Endothelial cell of umbilical vein (primary cell): ENCODE measurements at regions not wholly inside any gene's neighbourhood (a gene's known extent, or its start where the extent isn't known, plus 50 kb on each side); places are given as distances from the start of the nearest gene placed in this dataset.

Source experiments
- BruUV-seq: library from RNA; stranded (reverse); fragments of 400-500 nt; replicated peaks from 2 replicates; lab custom pipeline; 2021; lab: Mats Ljungman, UMichigan
- CTCF ChIA-PET: fragments of 300-600, 350-600 bp; sonication (Branson Sonifier 250); formaldehyde crosslinking; loops from one replicate; lab custom pipeline; 2021; ENCODE audit warnings: antibody characterized with exemption, inconsistent platforms; lab: Charles Lee
- POLR2A ChIA-PET: fragments of 300-600, 350-600 bp; sonication (Branson Sonifier 250); formaldehyde crosslinking; loops from one replicate; lab custom pipeline; 2021; ENCODE audit warnings: antibody characterized with exemption, inconsistent platforms; lab: Charles Lee
- DNase-seq: peaks from one replicate; pipeline ENCODE4 v3.0.0-alpha.2; 2011; ENCODE audit warnings: low read depth, low spot score
- FAIRE-seq: peaks from 2 replicates; lab custom pipeline; 2011; peaks lifted over from hg19 to GRCh38; lab: Jason Lieb, UNC
- H2AFZ ChIP-seq: 2 replicates; pipeline ENCODE4 v1.6.0; 2012; ENCODE audit warnings: low read depth, low read length, control low read depth, inconsistent platforms
- H3K27ac ChIP-seq: 2 replicates; pipeline ENCODE4 v1.5.1; 2011; ENCODE audit warnings: low read depth, mild to moderate bottlenecking, control low read depth, low read length, moderate library complexity; ENCODE audit not compliant: insufficient read depth
- H3K27me3 ChIP-seq, 2 experiments: 2 replicates each; pipeline versions ENCODE4 v1.6.0 to v1.6.1; 2011; ENCODE audit warnings: low read length in 2 of 2, mixed read lengths in 1 of 2; ENCODE audit not compliant: control insufficient read depth in 2 of 2, insufficient read depth in 2 of 2
- H3K36me3 ChIP-seq, 2 experiments: 2 replicates in 1 of 2; 3 replicates in 1 of 2; pipeline ENCODE4 v1.5.1; 2011; ENCODE audit warnings: low read length in 2 of 2, mild to moderate bottlenecking in 1 of 2, moderate library complexity in 1 of 2; ENCODE audit not compliant: control insufficient read depth in 2 of 2, insufficient read depth in 2 of 2; ENCODE audit errors: extremely low read depth in 1 of 2
- H3K4me1 ChIP-seq: 3 replicates; pipeline ENCODE4 v1.5.1; 2011; ENCODE audit warnings: mild to moderate bottlenecking, low read length; ENCODE audit not compliant: control insufficient read depth, insufficient read depth; ENCODE audit errors: extremely low read depth
- H3K4me2 ChIP-seq: 2 replicates; pipeline ENCODE4 v1.6.1; 2011; ENCODE audit warnings: low read length, control low read depth, mixed read lengths; ENCODE audit not compliant: insufficient read depth
- H3K4me3 ChIP-seq, 3 experiments: fragments of 200-600 bp in 1 of 3; sonication (generic), shearing (Covaris generic) in 1 of 3; replicated peaks in 1 of 3; 2 replicates each; pipeline ENCODE4 v1.5.1; 2011 to 2016; ENCODE audit warnings: control low read depth in 3 of 3, low read length in 3 of 3, mild to moderate bottlenecking in 2 of 3, inconsistent platforms in 1 of 3, low read depth in 1 of 3, moderate library complexity in 1 of 3; ENCODE audit not compliant: insufficient read depth in 1 of 3
- H3K79me2 ChIP-seq: 2 replicates; pipeline ENCODE4 v1.6.0; 2012; ENCODE audit warnings: low read length, inconsistent platforms; ENCODE audit not compliant: control insufficient read depth, insufficient read depth
- H3K9ac ChIP-seq: replicated peaks from 2 replicates; pipeline ENCODE3; 2011; ENCODE audit warnings: low read length, control low read depth; ENCODE audit not compliant: insufficient read depth; ENCODE audit errors: extremely low read depth
- H3K9me1 ChIP-seq: replicated peaks from 3 replicates; pipeline ENCODE4 v1.6.0; 2011; ENCODE audit warnings: mild to moderate bottlenecking, low read length; ENCODE audit not compliant: control insufficient read depth, insufficient read depth; ENCODE audit errors: extremely low read depth
- H3K9me3 ChIP-seq: replicated peaks from 2 replicates; pipeline ENCODE4 v1.5.1; 2012; ENCODE audit warnings: low read length, inconsistent platforms; ENCODE audit not compliant: control insufficient read depth, insufficient read depth
- H4K20me1 ChIP-seq: replicated peaks from 2 replicates; pipeline ENCODE3; 2011; ENCODE audit warnings: mild to moderate bottlenecking, low read length; ENCODE audit not compliant: control insufficient read depth, insufficient read depth; ENCODE audit errors: extremely low read depth
- EZH2 ChIP-seq: IDR thresholded peaks from 2 replicates; pipeline ENCODE4 v1.6.1; 2012; ENCODE audit warnings: borderline replicate concordance, low read depth, mild to moderate bottlenecking, moderate library complexity, low read length, inconsistent platforms; ENCODE audit not compliant: severe bottlenecking
- FOS ChIP-seq: IDR thresholded peaks from 2 replicates; pipeline ENCODE4 v1.6.1; 2011; ENCODE audit warnings: mild to moderate bottlenecking, low read length, moderate library complexity, borderline replicate concordance; ENCODE audit not compliant: insufficient read depth
- GATA2 ChIP-seq: IDR thresholded peaks from 2 replicates; pipeline ENCODE4 v1.7.0; 2011; ENCODE audit warnings: low read depth, mild to moderate bottlenecking, moderate library complexity, mixed read lengths, low read length; ENCODE audit not compliant: insufficient read length, insufficient read depth
- JUN ChIP-seq: IDR thresholded peaks from 2 replicates; pipeline ENCODE4 v1.6.1; 2011; ENCODE audit warnings: borderline replicate concordance, low read depth; ENCODE audit not compliant: insufficient read length, insufficient read depth
- MYC ChIP-seq: IDR thresholded peaks from one replicate; pipeline ENCODE4 v1.6.1; 2011; ENCODE audit warnings: mild to moderate bottlenecking, low read depth, low read length
- POLR2A ChIP-seq: IDR thresholded peaks from 2 replicates; pipeline ENCODE4 v1.6.1; 2012; ENCODE audit warnings: low read depth, mild to moderate bottlenecking, control low read depth, low read length
- POLR2AphosphoS5 ChIP-seq: IDR thresholded peaks from 2 replicates; pipeline ENCODE4 v1.6.1; 2012; ENCODE audit warnings: low read depth, mild to moderate bottlenecking, control low read depth, low read length, moderate library complexity; ENCODE audit not compliant: insufficient read depth
- dilution Hi-C: fragments of 300-500 bp; cut with MboI; formaldehyde crosslinking; loops from one replicate; pipeline ENCODE4 v1.15.0; 2019; ENCODE audit warnings: low sequenced_read_pairs; ENCODE audit not compliant: extremely low pct_ligation_motif_present
- intact Hi-C: fragments of 100-400 bp; cut with micrococcal nuclease; formaldehyde crosslinking; loops from one replicate; pipeline ENCODE4 v1.10.0; 2022
- TF ChIP-seq, protein P1 (sequence below), 2 donors: IDR thresholded peaks; 1 replicate in 1 of 2; 2 replicates in 1 of 2; pipeline ENCODE4 v1.5.1; 2011; ENCODE audit warnings: low read length in 2 of 2, mild to moderate bottlenecking in 2 of 2, moderate library complexity in 2 of 2, control low read depth in 1 of 2, inconsistent platforms in 1 of 2, low read depth in 1 of 2; ENCODE audit not compliant: insufficient read depth in 1 of 2; ENCODE audit errors: extremely low read depth in 1 of 2
- TF ChIP-seq, protein P2 (sequence below): IDR thresholded peaks from 2 replicates; pipeline ENCODE4 v1.6.1; 2011; ENCODE audit not compliant: insufficient read depth, insufficient read length

DNA sequence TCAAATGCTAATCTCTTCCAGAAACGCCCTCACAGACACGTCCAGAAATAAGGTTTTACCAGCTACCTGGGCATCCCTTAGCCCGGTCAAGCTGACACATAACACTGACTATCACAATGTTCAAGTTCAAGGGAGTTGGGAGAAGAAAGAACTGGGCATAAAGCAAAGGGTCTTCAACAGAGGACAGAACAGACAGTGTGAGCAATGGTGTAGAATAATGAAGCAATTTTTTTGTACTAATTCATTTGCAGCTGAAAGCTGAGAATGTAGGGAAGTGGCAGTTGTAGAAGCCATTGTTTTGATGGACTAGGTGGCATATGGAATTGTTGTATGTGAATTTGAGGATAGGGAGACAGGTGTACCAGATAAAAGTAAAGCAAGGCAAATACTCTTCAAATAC is 58.1 kb upstream of the WDFY2 start:
- Histone ChIP-seq H3K36me3 (no peaks in the 10 kb centered on the region), H3K4me1 (no peaks in the 10 kb centered on the region), H3K79me2 (no peaks in the 10 kb centered on the region), H2AFZ (no peak overlapping the region), H3K27me3 (peaks cover 0 to 2% of the 10 kb centered on the region in 2 experiments), H3K9me1 (no peaks in the 10 kb centered on the region), H3K4me2 (no peak overlapping the region), H3K27ac (no peak overlapping the region), H3K9ac (no peak overlapping the region), H3K4me3 (no peak overlapping the region), H4K20me1 (no peaks in the 10 kb centered on the region), H3K9me3 (no peaks in the 10 kb centered on the region)
- BruUV-seq, result no TSS peak
- ChIA-PET CTCF (no interaction called here), POLR2A (no interaction called here)
- TF ChIP-seq JUN (no peak), FOS (no peak), MYC (no peak), POLR2A (no peak), GATA2 (no peak), POLR2AphosphoS5 (no peak), EZH2 (no peak)
- TF ChIP-seq, protein P1, sequence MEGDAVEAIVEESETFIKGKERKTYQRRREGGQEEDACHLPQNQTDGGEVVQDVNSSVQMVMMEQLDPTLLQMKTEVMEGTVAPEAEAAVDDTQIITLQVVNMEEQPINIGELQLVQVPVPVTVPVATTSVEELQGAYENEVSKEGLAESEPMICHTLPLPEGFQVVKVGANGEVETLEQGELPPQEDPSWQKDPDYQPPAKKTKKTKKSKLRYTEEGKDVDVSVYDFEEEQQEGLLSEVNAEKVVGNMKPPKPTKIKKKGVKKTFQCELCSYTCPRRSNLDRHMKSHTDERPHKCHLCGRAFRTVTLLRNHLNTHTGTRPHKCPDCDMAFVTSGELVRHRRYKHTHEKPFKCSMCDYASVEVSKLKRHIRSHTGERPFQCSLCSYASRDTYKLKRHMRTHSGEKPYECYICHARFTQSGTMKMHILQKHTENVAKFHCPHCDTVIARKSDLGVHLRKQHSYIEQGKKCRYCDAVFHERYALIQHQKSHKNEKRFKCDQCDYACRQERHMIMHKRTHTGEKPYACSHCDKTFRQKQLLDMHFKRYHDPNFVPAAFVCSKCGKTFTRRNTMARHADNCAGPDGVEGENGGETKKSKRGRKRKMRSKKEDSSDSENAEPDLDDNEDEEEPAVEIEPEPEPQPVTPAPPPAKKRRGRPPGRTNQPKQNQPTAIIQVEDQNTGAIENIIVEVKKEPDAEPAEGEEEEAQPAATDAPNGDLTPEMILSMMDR (IDR thresholded peaks at IDR 0.05; ENCODE audit: extremely low read depth in 1 of 2, insufficient read depth in 1 of 2, low read depth in 1 of 2, low read length in 2 of 2), result no peak
- TF ChIP-seq, protein P2, sequence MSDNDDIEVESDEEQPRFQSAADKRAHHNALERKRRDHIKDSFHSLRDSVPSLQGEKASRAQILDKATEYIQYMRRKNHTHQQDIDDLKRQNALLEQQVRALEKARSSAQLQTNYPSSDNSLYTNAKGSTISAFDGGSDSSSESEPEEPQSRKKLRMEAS, result no peak
- dilution Hi-C loops, result no loop called here
- DNase-seq, result no peak
- no peak for FAIRE-seq
- intact Hi-C loops, result no loop called here
